ENCODE measurements at regions not wholly inside any gene's neighbourhood (a gene's known extent, or its start where the extent isn't known, plus 50 kb on each side); places are given as distances from the start of the nearest gene placed in this dataset.

- no peak for DNase-seq (ENCODE audit: low read depth)
- no peak for TF ChIP-seq CTCF (IDR thresholded peaks at IDR 0.05; ENCODE audit: insufficient read depth, low read depth, low read length, missing control alignments)
- no peak overlapping the region for H3K4me3 ChIP-seq (ENCODE audit: low read length)
These were observed 199.7 kb downstream of the ETAA1 start for GRCh38 chr2:67596871-67597270.

- no peak for TF ChIP-seq CTCF (IDR thresholded peaks at IDR 0.05; ENCODE audit: insufficient read depth, low read depth, low read length, missing control alignments)
- DNase-seq (ENCODE audit: low read depth), result no peak
- no peak overlapping the region for H3K4me3 ChIP-seq (ENCODE audit: low read length)
These were observed 202.4 kb downstream of the ETAA1 start for GRCh38 chr2:67599561-67599960.

DNA sequence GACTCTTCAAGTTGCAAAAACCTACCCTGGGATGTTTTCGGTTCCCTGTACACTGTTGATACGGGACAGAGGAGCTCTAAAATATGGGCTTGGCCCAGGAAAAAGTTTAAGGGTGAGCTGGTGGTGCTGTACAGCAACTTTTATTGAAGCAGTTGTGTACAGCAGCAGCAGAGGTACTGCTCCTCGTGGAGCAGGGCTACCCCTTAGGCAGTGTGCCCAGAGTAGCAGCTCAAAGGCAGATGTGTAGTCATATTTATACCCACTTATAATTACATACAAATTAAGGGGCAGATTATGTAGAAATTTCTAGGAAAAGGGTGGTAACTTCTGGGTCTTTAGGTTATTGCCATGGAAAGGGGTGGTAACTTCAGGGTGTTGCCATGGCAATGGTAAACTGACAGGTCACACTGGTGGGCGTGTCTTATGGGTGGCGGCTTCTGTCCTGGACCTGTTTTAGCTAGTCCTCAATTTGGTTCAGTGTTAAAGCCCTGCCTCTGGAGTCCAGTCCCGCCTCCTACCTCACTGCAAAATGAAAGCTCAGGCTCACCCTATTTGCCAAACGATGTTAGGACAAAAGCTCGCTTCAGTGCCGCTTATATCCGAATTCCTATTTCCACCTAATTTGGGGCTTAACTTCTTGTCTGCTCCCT lies 203.2 kb downstream of the ETAA1 start:
- no peak overlapping the region for H3K4me3 ChIP-seq (ENCODE audit: low read length)
- no peak for DNase-seq (ENCODE audit: low read depth)

DNA sequence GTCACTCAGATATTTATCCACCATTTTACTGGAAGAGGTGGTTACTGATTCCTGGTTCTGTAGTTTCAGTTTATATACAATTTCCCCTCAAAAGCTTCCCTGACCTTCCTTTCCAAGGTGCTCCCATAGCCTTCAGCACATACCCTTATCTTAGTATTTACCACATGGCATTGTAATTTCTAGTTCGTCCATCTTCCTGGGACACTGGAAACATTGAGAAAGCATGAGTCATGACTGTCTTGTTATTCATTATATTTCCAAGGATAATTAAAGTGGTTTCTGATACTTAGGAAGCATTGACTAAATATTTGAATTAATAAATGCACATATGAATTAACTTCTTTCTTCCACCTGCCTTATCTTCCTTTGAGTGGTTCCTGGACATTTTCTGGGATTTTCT lies 203.8 kb downstream of the ETAA1 start:
- H3K4me3 ChIP-seq (ENCODE audit: low read length), result no peak overlapping the region
- no peak for TF ChIP-seq CTCF (IDR thresholded peaks at IDR 0.05; ENCODE audit: insufficient read depth, low read depth, low read length, missing control alignments)
- DNase-seq (ENCODE audit: low read depth), result peak; percentile 57

More for the DNA sequence above, 203.2 kb downstream of the ETAA1 start:
- TF ChIP-seq CTCF (IDR thresholded peaks at IDR 0.05; ENCODE audit: insufficient read depth, low read depth, low read length, missing control alignments), result no peak

DNA sequence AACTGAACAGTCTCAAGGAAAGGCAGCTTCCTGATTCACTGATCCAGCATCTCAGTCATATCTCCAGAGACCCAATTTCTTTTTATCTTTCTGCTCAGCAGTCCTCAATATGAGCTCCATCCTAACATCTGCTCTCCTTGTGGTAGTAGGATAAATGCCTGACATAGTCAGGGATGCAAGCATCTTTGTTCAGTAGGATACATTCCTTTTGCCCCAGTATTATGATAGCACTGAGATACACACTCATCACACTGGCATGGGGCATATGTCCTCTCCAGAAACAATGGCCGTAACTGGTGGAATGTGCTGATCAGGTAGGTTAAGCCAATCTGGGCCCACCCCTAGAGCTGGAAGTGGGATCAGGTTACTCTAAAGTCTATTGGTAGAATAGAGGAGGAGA lies 207.2 kb downstream of the ETAA1 start:
- TF ChIP-seq CTCF (IDR thresholded peaks at IDR 0.05; ENCODE audit: insufficient read depth, low read depth, low read length, missing control alignments), result no peak
- DNase-seq (ENCODE audit: low read depth), result no peak
- no peak overlapping the region for H3K4me3 ChIP-seq (ENCODE audit: low read length)

DNA sequence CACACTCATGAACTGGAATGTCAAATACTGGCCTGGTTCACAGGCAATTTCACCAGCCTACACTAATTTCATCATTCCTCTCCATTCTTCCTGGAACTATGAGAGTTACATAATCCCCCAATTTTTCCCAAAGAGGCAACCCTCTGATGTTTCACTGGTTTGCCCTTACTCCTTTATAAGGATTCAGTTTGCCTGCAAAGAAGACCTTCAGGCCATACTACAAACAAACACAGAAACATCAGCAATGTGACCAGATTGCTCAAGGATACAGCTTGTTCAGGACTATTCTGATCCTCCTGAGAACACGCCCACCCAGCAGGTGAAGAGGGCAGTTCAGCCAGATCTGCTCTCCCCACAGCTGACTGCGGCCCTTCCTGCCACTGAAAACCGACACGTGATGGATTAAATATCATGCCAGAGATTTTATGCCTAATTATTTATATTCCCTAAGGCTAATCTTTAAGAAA lies 215.5 kb downstream of the ETAA1 start:
- no peak for TF ChIP-seq CTCF (IDR thresholded peaks at IDR 0.05; ENCODE audit: insufficient read depth, low read depth, low read length, missing control alignments)
- no peak for DNase-seq (ENCODE audit: low read depth)
- no peak overlapping the region for H3K4me3 ChIP-seq (ENCODE audit: low read length)

GRCh38 chr2:67613227-67613626 lies 216.1 kb downstream of the ETAA1 start:
- TF ChIP-seq CTCF (IDR thresholded peaks at IDR 0.05; ENCODE audit: insufficient read depth, low read depth, low read length, missing control alignments), result no peak
- DNase-seq (ENCODE audit: low read depth), result no peak

More at GRCh38 chr2:67613227-67613626, 216.1 kb downstream of the ETAA1 start:
- no peak overlapping the region for H3K4me3 ChIP-seq (ENCODE audit: low read length)
